ENCODE measurements at regions not wholly inside any gene's neighbourhood (a gene's known extent, or its start where the extent isn't known, plus 50 kb on each side); places are given as distances from the start of the nearest gene placed in this dataset.

- TF ChIP-seq, protein P1, sequence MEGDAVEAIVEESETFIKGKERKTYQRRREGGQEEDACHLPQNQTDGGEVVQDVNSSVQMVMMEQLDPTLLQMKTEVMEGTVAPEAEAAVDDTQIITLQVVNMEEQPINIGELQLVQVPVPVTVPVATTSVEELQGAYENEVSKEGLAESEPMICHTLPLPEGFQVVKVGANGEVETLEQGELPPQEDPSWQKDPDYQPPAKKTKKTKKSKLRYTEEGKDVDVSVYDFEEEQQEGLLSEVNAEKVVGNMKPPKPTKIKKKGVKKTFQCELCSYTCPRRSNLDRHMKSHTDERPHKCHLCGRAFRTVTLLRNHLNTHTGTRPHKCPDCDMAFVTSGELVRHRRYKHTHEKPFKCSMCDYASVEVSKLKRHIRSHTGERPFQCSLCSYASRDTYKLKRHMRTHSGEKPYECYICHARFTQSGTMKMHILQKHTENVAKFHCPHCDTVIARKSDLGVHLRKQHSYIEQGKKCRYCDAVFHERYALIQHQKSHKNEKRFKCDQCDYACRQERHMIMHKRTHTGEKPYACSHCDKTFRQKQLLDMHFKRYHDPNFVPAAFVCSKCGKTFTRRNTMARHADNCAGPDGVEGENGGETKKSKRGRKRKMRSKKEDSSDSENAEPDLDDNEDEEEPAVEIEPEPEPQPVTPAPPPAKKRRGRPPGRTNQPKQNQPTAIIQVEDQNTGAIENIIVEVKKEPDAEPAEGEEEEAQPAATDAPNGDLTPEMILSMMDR (IDR thresholded peaks at IDR 0.05; ENCODE audit: insufficient read depth, low read length): no peak
- TF ChIP-seq POLR2AphosphoS5 (IDR thresholded peaks at IDR 0.05; ENCODE audit: low read depth): no peak
Measured at GRCh38 chr20:22523499-22524392, 60.6 kb downstream of the FOXA2 start.

Data from HL-60 (cell line).